ENCODE measurements at regions not wholly inside any gene's neighbourhood (a gene's known extent, or its start where the extent isn't known, plus 50 kb on each side); places are given as distances from the start of the nearest gene placed in this dataset.

DNA sequence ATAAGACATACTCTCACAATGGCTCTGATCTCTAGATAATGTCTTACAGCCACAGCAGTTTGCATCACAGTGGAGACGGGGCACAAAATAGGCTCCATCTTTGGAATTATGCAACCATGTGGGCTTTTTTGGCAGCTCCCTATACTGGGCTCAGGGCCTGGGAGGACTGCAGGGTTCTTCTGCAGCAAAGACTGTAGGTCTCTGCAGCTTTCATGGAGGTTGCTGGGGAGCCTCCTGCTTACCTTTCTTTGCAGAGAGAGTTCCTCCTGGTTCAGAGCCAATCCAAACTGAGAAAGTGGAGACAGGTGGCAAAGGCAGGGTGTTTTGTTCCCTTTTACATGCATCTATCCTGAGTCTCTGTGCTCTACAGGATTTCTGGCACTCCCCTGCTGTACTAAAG is 558.0 kb downstream of the TLR4 start:
- H3K27me3 ChIP-seq, result no peaks in the 10 kb centered on the region
- H3K4me1 ChIP-seq, result no peaks in the 10 kb centered on the region
- H3K4me3 ChIP-seq (ENCODE audit: low read depth, low read length), result no peak overlapping the region
- no peaks in the 10 kb centered on the region for H3K36me3 ChIP-seq
- DNase-seq, result no peak
- no peaks in the 10 kb centered on the region for H3K9me3 ChIP-seq
- TF ChIP-seq, protein P1, sequence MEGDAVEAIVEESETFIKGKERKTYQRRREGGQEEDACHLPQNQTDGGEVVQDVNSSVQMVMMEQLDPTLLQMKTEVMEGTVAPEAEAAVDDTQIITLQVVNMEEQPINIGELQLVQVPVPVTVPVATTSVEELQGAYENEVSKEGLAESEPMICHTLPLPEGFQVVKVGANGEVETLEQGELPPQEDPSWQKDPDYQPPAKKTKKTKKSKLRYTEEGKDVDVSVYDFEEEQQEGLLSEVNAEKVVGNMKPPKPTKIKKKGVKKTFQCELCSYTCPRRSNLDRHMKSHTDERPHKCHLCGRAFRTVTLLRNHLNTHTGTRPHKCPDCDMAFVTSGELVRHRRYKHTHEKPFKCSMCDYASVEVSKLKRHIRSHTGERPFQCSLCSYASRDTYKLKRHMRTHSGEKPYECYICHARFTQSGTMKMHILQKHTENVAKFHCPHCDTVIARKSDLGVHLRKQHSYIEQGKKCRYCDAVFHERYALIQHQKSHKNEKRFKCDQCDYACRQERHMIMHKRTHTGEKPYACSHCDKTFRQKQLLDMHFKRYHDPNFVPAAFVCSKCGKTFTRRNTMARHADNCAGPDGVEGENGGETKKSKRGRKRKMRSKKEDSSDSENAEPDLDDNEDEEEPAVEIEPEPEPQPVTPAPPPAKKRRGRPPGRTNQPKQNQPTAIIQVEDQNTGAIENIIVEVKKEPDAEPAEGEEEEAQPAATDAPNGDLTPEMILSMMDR (IDR thresholded peaks at IDR 0.05; ENCODE audit: low read depth, low read length), result no peak

DNA sequence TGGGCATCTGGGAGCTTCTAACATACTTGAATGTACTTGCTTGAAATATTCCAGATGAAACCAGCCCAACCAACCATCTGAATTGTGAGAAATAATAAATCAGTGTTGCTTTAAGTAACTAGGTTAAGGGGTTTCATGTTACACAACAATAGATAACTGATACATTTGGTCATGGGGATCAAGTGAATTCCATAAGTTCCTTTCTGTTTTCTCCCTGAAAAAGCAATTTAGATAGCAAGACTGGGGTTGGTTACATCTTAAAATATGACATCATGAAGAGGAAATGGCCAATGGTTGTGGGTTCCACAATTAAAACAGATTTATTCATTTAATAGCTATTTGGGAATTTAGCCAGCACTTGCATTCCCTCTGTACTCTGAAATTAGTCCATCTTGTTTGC is 559.7 kb downstream of the TLR4 start:
- no peaks in the 10 kb centered on the region for H3K9me3 ChIP-seq
- TF ChIP-seq, protein P1 (IDR thresholded peaks at IDR 0.05; ENCODE audit: low read depth, low read length), result no peak
- H3K4me1 ChIP-seq, result no peaks in the 10 kb centered on the region
- no peak for DNase-seq
- H3K36me3 ChIP-seq, result no peaks in the 10 kb centered on the region
- no peaks in the 10 kb centered on the region for H3K27me3 ChIP-seq
- no peak overlapping the region for H3K4me3 ChIP-seq (ENCODE audit: low read depth, low read length)

DNA sequence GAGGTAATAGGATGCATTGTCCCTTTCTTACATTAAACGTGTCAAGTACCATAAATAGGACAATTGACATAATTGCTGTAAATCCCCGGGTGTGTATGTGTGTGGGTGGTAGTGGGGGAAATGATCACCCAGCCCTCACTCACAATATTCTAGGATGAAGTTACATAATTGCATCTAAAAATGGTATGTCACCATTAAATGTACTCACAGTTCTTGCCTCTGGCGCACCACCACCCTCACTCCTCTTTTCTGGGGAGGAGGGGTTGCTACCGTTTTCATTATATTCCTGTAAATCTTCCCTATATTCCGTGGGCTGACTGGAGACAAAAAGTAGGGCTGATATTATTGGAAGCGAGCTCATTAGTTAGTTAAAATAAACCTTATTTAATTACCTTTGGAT is 563.8 kb downstream of the TLR4 start:
- no peak overlapping the region for H3K4me3 ChIP-seq (ENCODE audit: low read depth, low read length)
- no peaks in the 10 kb centered on the region for H3K9me3 ChIP-seq
- DNase-seq, result no peak
- H3K4me1 ChIP-seq, result no peaks in the 10 kb centered on the region
- no peaks in the 10 kb centered on the region for H3K27me3 ChIP-seq
- TF ChIP-seq, protein P1 (IDR thresholded peaks at IDR 0.05; ENCODE audit: low read depth, low read length), result no peak
- no peaks in the 10 kb centered on the region for H3K36me3 ChIP-seq

DNA sequence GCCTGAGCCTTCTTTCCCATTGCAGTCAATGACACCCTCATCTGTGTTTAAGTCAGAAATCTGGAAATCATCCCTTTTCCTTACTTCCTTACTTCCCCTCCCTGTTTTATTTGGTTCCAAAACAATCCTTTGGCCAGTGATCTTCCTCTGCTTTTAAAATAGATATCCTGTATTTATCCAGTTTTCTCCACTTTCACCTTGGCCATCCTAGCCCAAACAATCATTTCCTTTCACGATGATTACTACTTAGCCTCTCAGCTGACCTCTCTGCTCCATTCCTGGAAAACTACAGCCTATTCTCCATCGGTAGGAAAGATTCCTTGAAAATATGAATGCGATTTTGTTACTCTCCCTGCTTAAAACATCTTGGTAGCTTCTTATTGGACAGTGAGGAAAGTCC is 565.4 kb downstream of the TLR4 start:
- TF ChIP-seq, protein P1 (IDR thresholded peaks at IDR 0.05; ENCODE audit: low read depth, low read length), result no peak
- DNase-seq, result no peak
- Histone ChIP-seq H3K9me3 (no peaks in the 10 kb centered on the region), H3K4me1 (no peaks in the 10 kb centered on the region), H3K36me3 (no peaks in the 10 kb centered on the region), H3K27me3 (no peaks in the 10 kb centered on the region), H3K4me3 (ENCODE audit: low read depth, low read length) (no peak overlapping the region)

DNA sequence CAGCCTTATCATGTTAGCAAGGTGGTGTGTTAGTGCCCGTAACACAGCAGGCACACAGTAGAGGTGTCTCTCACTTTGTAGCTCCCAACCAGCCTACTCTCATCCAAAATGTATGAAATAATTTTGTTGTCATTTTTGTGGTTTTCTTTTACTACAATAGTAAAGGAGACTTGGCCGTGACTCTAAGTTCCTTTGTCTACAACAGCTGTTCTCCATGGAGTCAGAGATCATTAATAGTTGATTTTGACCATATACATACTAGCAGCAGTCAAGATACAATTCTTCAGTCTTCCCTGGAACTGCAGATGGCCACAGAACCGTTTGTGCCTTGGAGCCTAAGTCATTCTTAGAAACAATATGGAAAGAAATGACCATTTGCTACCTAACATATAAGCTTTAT is 567.1 kb downstream of the TLR4 start:
- Histone ChIP-seq H3K9me3 (no peaks in the 10 kb centered on the region), H3K27me3 (no peaks in the 10 kb centered on the region), H3K4me3 (ENCODE audit: low read depth, low read length) (no peak overlapping the region), H3K4me1 (no peaks in the 10 kb centered on the region), H3K36me3 (no peaks in the 10 kb centered on the region)
- no peak for DNase-seq
- TF ChIP-seq, protein P1 (IDR thresholded peaks at IDR 0.05; ENCODE audit: low read depth, low read length), result no peak

DNA sequence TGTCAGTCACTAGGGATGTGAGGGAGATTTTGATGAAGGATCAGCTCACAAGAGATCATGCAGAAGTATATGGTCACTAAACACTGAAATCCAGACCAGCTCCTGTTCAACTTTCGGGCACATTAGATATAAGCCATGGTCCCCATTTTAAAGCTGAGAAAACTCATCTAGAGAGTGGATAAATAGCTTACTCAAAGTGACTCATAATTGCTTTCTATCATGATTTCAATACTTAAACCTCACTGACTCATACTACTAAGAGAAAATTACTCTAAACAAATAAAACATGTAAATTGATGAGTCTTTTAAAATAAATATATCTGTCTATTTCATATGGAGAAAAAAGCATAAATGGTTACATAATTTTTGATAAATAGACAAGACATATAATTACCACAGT is 567.7 kb downstream of the TLR4 start:
- Histone ChIP-seq H3K9me3 (no peaks in the 10 kb centered on the region), H3K27me3 (no peaks in the 10 kb centered on the region), H3K4me3 (ENCODE audit: low read depth, low read length) (no peak overlapping the region), H3K36me3 (no peaks in the 10 kb centered on the region), H3K4me1 (no peaks in the 10 kb centered on the region)
- no peak for DNase-seq
- TF ChIP-seq, protein P1 (IDR thresholded peaks at IDR 0.05; ENCODE audit: low read depth, low read length), result no peak

Measured in BE2C (cell line).